ENCODE measurements at regions not wholly inside any gene's neighbourhood (a gene's known extent, or its start where the extent isn't known, plus 50 kb on each side); places are given as distances from the start of the nearest gene placed in this dataset.

- no peaks in the 10 kb centered on the region for H3K9me3 Mint-ChIP-seq
- no peaks in the 10 kb centered on the region for H3K36me3 Mint-ChIP-seq (ENCODE audit: low read depth)
- DNase-seq: no peak
- Histone ChIP-seq H3K4me3 (ENCODE audit: low read length) (no peak overlapping the region), H3K27ac (ENCODE audit: low read depth, low read length) (no peak overlapping the region), H3K9me3 (ENCODE audit: control insufficient read depth, low read length) (no peaks in the 10 kb centered on the region), H3K9ac (ENCODE audit: extremely low read depth, low read length, poor library complexity, severe bottlenecking) (no peak overlapping the region), H3K4me1 (ENCODE audit: control insufficient read depth, insufficient read depth, low read length) (no peaks in the 10 kb centered on the region), H3K27me3 (ENCODE audit: control insufficient read depth, insufficient read depth, low read length, poor library complexity, severe bottlenecking) (no peaks in the 10 kb centered on the region), H3K36me3 (ENCODE audit: control insufficient read depth, insufficient read depth, low read length) (no peaks in the 10 kb centered on the region)
- H3K27ac Mint-ChIP-seq: no peak overlapping the region
- no peak for TF ChIP-seq CTCF (conservative IDR thresholded peaks at IDR 0.05)
- no peak overlapping the region for H3K4me3 Mint-ChIP-seq
- peaks cover 14% of the 10 kb centered on the region for H3K4me1 Mint-ChIP-seq
- no CpG with 5 or more reads among the region's 2 CpGs for WGBS, 2 experiments (ENCODE audit: insufficient coverage in 1 of 2, insufficient read length in 1 of 2)
- H3K27me3 Mint-ChIP-seq (ENCODE audit: insufficient read depth): no peaks in the 10 kb centered on the region
Observed at GRCh38 chrX:139086246-139086645, 374.7 kb upstream of the FGF13 start.

- Mint-ChIP-seq H3K4me1 (peaks cover 14% of the 10 kb centered on the region), H3K4me3 (no peak overlapping the region), H3K27ac (no peak overlapping the region), H3K9me3 (no peaks in the 10 kb centered on the region), H3K36me3 (ENCODE audit: low read depth) (no peaks in the 10 kb centered on the region), H3K27me3 (ENCODE audit: insufficient read depth) (no peaks in the 10 kb centered on the region)
- TF ChIP-seq CTCF (conservative IDR thresholded peaks at IDR 0.05): no peak
- H3K27ac ChIP-seq (ENCODE audit: low read depth, low read length): no peak overlapping the region
- no peak overlapping the region for H3K9ac ChIP-seq (ENCODE audit: extremely low read depth, low read length, poor library complexity, severe bottlenecking)
- no peak overlapping the region for H3K4me3 ChIP-seq (ENCODE audit: low read length)
- no peaks in the 10 kb centered on the region for H3K9me3 ChIP-seq (ENCODE audit: control insufficient read depth, low read length)
- H3K4me1 ChIP-seq (ENCODE audit: control insufficient read depth, insufficient read depth, low read length): no peaks in the 10 kb centered on the region
- H3K27me3 ChIP-seq (ENCODE audit: control insufficient read depth, insufficient read depth, low read length, poor library complexity, severe bottlenecking): no peaks in the 10 kb centered on the region
- no peak for DNase-seq
- no peaks in the 10 kb centered on the region for H3K36me3 ChIP-seq (ENCODE audit: control insufficient read depth, insufficient read depth, low read length)
Observed at GRCh38 chrX:139085404-139085803, 373.9 kb upstream of the FGF13 start.

GRCh38 chrX:139083191-139083590, 371.7 kb upstream of the FGF13 start:
- Mint-ChIP-seq H3K27me3 (ENCODE audit: insufficient read depth) (no peaks in the 10 kb centered on the region), H3K4me1 (peaks cover 11% of the 10 kb centered on the region), H3K36me3 (ENCODE audit: low read depth) (no peaks in the 10 kb centered on the region), H3K4me3 (no peak overlapping the region), H3K27ac (no peak overlapping the region), H3K9me3 (no peaks in the 10 kb centered on the region)
- no peak for DNase-seq
- H3K27ac ChIP-seq (ENCODE audit: low read depth, low read length): no peak overlapping the region
- no peaks in the 10 kb centered on the region for H3K36me3 ChIP-seq (ENCODE audit: control insufficient read depth, insufficient read depth, low read length)
- no peaks in the 10 kb centered on the region for H3K4me1 ChIP-seq (ENCODE audit: control insufficient read depth, insufficient read depth, low read length)
- WGBS, 2 experiments (ENCODE audit: insufficient coverage in 1 of 2, insufficient read length in 1 of 2): 96% methylated on average over 3 of the region's 3 CpGs; no CpG with 5 or more reads in 1 of the 2 experiments
- no peaks in the 10 kb centered on the region for H3K9me3 ChIP-seq (ENCODE audit: control insufficient read depth, low read length)
- H3K4me3 ChIP-seq (ENCODE audit: low read length): no peak overlapping the region
- TF ChIP-seq CTCF (conservative IDR thresholded peaks at IDR 0.05): no peak
- no peak overlapping the region for H3K9ac ChIP-seq (ENCODE audit: extremely low read depth, low read length, poor library complexity, severe bottlenecking)
- no peaks in the 10 kb centered on the region for H3K27me3 ChIP-seq (ENCODE audit: control insufficient read depth, insufficient read depth, low read length, poor library complexity, severe bottlenecking)

All from endodermal cell (in vitro differentiated cells).